SK-MEL-5 (cell line): ENCODE measurements at regions not wholly inside any gene's neighbourhood (a gene's known extent, or its start where the extent isn't known, plus 50 kb on each side); places are given as distances from the start of the nearest gene placed in this dataset.
"Not testable (repeated sequence)": the region's sequence is repeated elsewhere in the genome, so short reads cannot be mapped to it uniquely, and the experiment has no call there.

Experiments
- DNase-seq: peaks from one replicate; pipeline ENCODE4 v3.0.0-alpha.2; 2016; ENCODE audit warnings: low read depth, low spot score
- in situ Hi-C: cut with HindIII; loops from 2 replicates; pipeline ENCODE4 v1.10.0; 2016; ENCODE audit warnings: low sequenced_read_pairs, high pct_unique_total_duplicates, low pct_unique_long_range_greater_than_20kb

DNA sequence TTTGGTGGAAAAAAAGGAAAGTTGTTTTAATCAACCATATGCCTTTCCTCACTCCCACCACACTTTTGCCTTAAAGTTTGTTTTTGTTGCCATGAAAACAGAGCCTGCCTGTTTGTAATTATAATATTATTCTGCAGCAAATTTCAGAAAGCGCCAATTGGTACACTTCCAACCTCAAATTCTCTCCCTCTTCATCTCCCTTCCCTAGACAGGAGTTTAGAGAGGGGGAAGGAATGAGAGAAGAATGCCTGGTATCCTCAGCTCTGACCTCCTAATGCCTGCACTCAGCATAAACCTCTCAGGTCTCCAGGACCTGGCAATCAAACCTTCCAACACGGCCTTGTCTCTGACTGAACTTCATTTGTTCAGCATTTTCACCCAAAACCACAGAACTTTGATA, 138.4 kb upstream of the HCCS start:
- no peak for DNase-seq
- in situ Hi-C loops: no loop called here

DNA sequence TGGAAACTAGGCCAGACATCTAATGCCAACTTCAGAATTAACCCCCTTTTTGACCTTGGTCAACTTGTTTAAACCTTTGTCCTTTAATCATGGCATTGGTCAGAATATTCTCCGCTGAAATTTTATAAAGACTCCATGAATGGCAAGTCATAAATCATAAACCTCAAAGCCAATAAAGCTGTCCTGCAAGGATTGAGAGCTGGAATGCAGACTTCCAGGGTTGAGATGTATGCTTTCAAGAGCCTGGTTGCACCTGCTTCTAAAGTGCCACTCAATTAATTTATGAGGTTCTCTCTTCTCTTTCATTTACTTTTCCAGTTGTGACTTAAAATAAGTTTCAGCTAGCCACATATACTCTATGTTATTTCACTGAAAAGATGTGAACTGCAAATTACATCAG, 136.2 kb upstream of the HCCS start:
- no peak for DNase-seq
- in situ Hi-C loops: no loop called here

DNA sequence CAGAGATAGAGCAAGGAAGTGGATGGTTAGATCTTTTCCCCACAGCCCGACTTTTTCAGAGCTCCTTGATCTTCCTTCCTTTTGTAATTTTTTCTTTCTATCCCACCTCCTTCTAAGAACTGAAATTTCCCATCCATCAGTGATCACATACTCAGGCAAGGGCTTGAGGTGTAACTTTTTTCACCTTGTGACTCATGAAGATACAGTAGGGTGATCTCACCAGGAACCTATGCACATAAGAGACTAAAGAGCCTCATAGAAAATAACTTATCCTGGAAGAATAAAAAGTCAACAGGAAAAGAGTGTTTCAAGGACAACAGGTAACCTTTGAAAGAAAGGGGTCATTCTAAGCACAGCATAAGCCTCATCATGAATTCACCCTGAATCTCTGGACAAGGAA, 131.2 kb upstream of the HCCS start:
- no peak for DNase-seq
- in situ Hi-C loops: no loop called here

DNA sequence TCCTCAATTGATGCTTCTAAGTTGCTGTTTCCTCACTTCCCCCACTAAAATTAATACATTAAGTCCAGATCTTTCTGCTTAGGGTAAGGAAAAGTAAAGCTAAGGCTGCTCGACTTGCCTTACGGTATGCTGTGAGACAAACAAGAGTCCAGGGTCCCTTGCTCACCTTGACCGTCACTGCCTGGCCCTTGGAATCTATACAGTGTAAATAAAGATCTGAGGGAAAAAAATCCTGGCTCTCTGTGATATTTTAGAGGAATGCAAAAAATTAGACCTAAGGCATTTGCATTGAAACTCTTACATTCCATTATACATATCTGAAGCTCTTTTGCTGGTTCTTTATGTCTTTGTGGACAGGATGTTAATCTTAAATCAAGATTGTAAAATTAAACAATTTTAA, 129.6 kb upstream of the HCCS start:
- no peak for DNase-seq
- in situ Hi-C loops: no loop called here

DNA sequence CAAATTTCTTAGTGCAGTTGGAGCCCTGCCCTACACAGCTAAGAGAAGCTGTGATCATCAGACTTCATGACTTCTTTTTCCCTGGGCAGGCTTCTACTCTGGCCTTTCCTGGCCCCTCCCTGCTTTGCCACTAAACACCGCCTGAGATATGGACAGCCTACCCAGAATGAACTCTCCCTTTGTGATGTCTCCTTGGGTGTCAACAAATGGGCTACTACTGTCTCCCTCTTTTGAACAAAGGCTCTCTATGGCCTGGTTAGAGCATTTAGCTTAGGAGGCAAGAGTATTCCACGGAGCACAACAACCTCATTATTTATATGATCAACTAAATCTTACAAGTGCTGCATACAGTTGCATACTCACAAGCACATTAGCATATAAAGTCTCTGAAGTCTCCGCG, 127.6 kb upstream of the HCCS start:
- DNase-seq: peak; percentile 80
- in situ Hi-C loops: no loop called here

DNA sequence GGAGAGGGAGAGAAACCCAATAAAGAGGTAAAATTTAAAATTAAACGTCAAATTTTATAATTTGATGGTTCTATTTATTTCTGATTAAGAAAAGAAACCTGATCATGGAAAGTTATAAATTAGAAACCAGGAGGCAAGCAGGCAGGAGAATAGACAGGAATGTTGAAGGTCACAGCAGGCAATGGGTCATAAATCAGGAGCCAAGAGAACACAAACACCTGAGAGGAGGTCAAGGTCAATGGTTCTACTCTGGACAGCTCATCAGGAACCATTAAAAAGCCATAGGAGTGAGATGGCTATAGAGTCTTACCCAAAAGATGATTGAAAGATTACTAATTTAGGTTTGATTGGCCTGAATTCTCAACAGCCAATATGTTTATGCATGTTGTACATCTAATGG, 126.9 kb upstream of the HCCS start:
- in situ Hi-C loops: no loop called here
- no peak for DNase-seq

DNA sequence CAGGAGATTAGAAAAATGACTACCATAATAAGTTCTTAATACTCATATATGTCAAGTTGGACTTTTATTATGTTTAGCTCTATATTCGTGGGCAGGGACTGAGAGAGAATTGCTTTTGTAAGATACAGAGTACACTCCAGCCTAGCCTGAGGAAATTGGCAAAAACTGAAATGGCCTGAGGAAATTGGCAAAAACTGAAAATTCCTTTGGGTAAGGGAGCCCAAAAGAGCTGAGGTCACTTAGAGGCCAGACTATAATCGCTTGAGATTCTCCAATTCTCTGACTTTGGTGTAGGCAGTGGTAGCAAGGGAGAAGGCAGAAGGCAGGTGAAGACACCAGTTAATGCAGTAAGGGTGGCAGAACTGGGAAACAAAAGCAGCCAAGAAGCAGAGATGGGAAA, 124.5 kb upstream of the HCCS start:
- in situ Hi-C loops: no loop called here
- no peak for DNase-seq

DNA sequence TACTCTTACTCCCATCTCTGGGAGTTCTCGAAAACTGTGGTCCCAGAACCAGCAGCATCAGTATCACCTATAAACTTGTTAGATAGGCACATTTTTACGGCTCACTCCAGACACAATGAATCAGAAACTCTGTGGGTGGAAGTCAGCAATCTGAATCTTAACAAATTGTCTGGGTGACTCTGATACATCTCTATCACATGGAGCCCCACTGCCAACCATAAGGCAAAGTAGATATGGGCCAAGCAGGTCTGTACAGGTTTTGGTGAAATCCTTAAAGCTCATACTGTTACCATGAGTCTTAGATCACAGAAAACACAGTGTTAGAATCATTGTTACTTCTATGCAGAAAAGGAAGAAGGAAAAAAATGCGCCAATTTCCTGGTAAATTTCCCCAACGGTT, 122.5 kb upstream of the HCCS start:
- no peak for DNase-seq
- in situ Hi-C loops: no loop called here

DNA sequence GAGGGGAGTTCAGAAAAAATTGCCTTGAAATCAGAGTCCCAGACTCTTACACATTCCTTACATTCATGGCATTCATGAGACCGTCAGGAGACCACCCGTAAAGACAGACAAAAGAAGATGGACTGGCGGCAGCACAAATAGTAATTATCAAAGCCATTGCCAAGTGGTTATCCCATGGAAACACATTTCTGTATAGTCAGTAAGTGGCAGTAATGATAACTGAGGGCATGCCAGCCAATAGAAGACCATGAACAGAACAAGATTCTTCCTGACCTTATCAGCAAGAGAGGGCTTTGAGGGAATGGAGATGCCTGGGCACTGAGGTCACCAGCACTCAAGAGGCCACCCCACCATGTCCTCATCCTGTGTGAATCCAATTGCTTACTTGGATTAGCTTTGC, 121.7 kb upstream of the HCCS start:
- in situ Hi-C loops: no loop called here
- no peak for DNase-seq

DNA sequence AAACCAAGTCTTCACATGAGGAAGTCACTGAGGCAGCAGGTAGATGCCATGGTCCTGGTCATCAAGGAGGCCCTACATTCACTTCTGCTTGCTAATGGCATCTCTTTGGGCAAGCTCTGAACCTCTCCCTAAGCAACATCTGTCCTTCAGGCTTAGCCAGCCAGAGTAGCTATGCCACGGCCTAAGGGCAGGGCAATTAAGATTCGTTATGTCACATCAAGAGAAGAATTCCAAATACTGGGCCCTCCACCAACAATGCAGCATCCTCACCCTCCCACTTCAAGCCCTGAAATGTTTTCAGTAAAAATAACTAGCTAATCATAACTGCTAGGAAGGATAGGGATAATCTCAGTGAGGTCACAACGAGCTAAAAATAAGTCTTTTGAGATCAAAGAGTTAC, 120.7 kb upstream of the HCCS start:
- no peak for DNase-seq
- in situ Hi-C loops: no loop called here

DNA sequence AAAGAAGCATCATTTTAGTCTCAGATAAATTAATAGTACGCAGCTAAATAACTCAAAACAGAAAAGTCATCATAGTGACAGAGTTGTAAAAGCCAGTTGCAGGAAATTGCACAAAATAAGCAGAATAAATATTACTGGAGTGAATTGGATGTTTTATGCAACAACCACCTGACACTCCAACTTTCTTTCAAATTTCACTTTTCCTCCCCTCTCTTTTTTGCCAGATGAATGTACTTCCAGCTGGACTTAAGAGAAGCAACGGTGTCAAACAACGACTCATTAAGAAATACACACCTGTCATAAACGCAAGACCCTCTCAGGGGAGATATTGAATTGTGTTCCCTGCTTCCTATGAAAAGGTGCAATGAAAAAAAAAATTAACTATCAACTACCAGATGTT, 120.2 kb upstream of the HCCS start:
- no peak for DNase-seq
- in situ Hi-C loops: no loop called here

DNA sequence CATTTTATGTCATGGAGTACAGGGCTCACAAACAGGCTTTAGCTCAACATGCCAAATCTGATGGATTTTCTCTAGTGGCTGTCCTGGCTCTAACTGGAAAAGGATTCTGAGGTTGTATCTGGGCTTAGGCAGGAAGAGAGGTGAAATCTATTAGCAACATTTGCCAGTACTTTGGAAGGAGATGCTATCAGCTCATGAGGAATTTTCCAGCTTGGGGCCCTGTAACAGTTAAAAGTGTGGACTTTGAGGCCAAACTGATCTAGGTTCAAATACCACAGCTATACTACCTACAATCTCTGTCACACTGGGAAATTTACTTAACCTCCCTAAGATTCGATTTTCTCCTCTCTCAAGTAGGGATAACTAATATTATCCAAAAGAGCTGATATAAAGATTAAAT, 119.0 kb upstream of the HCCS start:
- no peak for DNase-seq
- in situ Hi-C loops: no loop called here

DNA sequence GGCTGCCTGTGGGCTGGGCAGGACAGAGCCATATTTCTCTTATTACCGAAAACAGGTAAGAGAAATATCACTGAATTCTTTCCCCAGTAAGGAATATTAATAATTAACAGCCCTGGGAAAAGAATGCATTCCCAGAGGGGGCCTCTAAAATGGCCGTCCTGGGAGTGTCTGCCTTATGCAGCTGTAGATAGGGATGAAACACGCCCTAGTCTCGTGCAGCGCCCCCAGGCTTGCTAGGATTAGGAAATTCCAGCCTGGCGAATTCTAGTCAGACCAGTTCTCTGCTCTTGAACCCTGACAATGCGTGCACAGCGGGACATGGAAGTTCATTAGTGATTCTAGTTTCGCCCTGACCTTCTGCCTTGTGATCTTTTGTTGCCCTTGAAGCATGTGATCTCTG, 104.1 kb upstream of the HCCS start:
- DNase-seq, in situ Hi-C loops: not testable (repeated sequence)

DNA sequence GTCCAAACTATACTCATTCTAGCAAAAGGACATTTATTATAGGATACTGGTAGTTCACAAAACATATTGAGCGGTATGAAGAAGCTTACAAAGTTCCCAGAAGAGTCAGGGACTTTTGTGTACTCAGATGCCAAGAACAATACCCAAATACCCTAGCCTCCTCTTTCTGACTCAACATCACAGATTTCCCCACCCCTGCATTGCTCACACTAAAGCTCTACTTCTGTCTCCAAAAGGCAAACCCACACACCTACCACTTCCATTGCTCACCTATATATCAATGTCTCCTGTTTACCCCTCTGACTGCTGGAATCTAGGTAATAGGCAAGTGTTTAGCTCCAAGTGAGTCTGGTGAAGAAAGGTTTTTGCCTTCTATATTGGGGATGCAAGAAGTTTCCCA, 100.7 kb upstream of the HCCS start:
- no peak for DNase-seq
- in situ Hi-C loops: no loop called here

DNA sequence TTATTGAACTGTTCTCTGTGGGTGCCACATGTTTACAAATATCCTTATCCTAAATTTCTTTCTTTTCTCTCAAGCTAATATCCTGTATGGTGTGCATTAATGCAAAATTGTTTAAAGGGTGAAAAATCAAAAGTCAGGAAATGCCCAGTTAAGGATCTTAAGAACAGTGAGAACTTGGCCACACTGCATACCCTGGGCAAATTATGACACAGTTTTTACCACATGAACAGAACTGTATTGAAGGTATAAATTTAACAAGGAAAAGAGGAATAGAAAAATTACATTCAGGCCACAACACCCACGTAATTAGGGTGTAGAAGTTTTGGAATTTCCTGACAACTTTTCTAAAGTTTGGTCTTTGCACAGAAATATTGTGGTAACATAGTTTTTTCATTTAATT, 94.4 kb upstream of the HCCS start:
- DNase-seq: no peak
- in situ Hi-C loops: no loop called here

DNA sequence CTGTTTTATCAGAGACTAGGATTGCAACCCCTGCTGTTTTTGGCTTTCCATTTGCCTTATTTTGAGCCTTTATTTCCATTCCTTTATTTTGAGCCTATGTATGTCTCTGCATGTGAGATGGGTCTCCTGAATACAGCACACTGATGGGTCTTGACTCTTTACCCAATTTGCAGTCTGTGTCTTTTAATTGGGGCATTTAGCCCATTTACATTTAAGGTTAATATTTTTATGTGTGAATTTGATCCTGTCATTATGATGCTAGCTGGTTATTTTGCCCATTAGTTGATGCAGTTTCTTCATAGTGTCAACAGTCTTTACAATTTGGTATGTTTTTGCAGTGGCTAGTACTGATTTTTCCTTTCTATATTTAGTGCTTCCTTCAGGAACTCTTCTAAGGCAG, 88.5 kb upstream of the HCCS start:
- DNase-seq, in situ Hi-C loops: not testable (repeated sequence)

DNA sequence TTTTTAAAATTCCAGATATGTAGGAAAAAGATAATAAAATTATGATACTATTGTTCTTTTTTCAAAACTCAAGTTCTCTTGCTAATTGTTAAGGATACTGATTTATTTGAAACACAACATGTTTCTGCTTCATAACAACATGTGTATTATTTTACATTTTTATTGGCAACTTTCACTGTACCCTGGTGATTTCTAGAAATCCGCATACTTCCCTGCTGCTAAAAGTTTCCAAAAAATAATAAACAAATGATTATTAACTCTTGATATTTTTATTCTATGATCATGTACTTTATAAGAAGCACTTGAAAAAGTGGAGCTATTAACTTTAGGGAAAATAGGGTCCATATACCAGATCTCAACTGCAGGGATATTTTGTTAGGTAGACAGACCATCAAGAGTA, 71.2 kb upstream of the HCCS start:
- no peak for DNase-seq
- in situ Hi-C loops: no loop called here

DNA sequence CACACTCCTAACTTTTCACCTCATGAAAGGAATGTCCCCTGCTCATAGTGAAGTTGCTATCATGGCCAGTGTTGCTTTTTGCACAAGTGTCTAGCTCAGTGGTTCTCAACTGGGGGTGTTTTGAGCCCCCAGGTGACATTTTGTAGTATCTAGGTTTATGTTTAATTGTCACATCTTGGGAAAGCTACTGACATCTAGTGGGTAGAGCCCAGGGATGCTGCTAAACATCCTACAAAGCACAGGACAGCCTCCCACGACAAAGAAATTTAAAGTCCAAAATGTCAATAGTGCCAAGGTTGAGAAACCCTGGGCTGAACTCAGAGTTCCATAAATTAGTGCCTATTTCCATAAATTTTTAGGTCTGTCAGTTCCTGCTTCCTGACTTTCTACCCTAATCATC, 70.7 kb upstream of the HCCS start:
- DNase-seq: peak; percentile 4
- in situ Hi-C loops: no loop called here

DNA sequence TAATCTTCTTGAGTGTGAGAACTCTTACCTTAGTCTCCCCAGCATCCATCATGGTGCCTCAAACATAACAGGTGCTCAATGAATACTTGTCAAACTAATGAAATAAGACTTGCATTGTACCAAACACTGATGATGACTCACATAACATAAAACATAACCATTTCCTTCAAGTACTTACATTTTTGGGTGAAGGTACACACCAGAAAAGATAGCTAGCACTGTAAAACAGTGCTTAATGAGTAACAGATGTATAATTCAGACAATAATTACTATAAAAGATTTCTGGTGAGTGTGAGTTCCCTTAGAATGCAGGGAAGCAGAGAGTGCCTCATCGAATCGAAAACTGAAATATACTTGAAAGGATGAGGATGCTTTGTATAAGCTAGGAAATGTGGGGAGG, 70.1 kb upstream of the HCCS start:
- DNase-seq: no peak
- in situ Hi-C loops: no loop called here

DNA sequence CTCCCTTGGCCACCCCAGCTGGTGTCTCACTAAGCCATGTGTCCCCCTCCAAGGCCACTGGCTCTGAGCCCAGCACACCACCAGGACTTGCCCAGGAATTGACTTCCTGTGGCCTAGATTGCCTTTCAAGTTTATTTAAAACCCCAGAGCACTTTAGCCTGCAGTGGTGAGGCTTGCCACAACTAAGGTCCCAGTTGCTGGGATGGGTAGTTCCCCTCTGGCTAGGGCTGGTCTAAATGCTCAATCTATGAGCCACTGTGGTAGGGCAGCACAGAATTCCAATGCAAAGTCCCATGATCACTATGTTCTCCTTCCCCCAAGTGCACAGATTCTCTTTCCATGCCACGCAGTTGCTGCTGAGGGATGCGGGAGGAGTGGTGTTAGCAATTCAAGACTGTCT, 61.1 kb upstream of the HCCS start:
- in situ Hi-C loops: no loop called here
- no peak for DNase-seq

DNA sequence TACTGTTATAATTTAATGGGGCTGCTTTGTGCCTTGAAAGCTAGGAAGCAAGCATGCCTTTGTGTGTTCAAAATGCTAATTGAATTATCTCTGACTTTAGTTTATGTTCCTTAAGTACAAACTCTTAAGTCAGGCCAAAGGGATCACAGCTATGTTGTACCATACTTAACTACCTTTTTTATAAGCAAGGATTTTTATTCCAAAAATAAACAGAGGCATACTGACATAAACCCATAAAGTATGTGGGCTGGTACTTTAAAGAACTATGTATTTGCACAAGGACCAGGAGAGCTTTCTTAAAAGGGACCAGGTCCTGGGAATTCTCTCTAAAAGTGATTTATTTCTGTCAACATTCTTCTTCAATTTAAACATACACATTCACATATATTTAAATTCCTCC, 57.8 kb upstream of the HCCS start:
- no peak for DNase-seq

More for the DNA sequence above, 57.8 kb upstream of the HCCS start:
- in situ Hi-C loops: no loop called here
